ENCODE measurements at regions not wholly inside any gene's neighbourhood (a gene's known extent, or its start where the extent isn't known, plus 50 kb on each side); places are given as distances from the start of the nearest gene placed in this dataset.
"Not testable (repeated sequence)": the region's sequence is repeated elsewhere in the genome, so short reads cannot be mapped to it uniquely, and the experiment has no call there.

GRCh38 chr2:144617171-144617570, 97.3 kb upstream of the ZEB2 start:
- DNase-seq (ENCODE audit: low read depth) = not testable (repeated sequence)

- DNase-seq (ENCODE audit: low read depth) = no peak
These were observed 96.1 kb upstream of the ZEB2 start for GRCh38 chr2:144615866-144616565.

GRCh38 chr2:144607891-144608521, 88.1 kb upstream of the ZEB2 start:
- no peak for DNase-seq (ENCODE audit: low read depth)

GRCh38 chr2:144607099-144607498, 87.2 kb upstream of the ZEB2 start:
- no peak for DNase-seq (ENCODE audit: low read depth)

- DNase-seq (ENCODE audit: low read depth) = no peak
These were observed 86.7 kb upstream of the ZEB2 start for GRCh38 chr2:144606466-144607095.

GRCh38 chr2:144605231-144605840, 85.4 kb upstream of the ZEB2 start:
- no peak for DNase-seq (ENCODE audit: low read depth)

- DNase-seq (ENCODE audit: low read depth) = no peak
These were observed 83.4 kb upstream of the ZEB2 start for GRCh38 chr2:144603334-144603733.

GRCh38 chr2:144598906-144599305, 79.0 kb upstream of the ZEB2 start:
- DNase-seq (ENCODE audit: low read depth) = no peak

- no peak for DNase-seq (ENCODE audit: low read depth)
These were observed 78.1 kb upstream of the ZEB2 start for GRCh38 chr2:144597894-144598593.

GRCh38 chr2:144597388-144597787, 77.5 kb upstream of the ZEB2 start:
- DNase-seq (ENCODE audit: low read depth) = no peak

- no peak for DNase-seq (ENCODE audit: low read depth)
These were observed 76.4 kb upstream of the ZEB2 start for GRCh38 chr2:144596073-144596871.

GRCh38 chr2:144595686-144596072, 75.8 kb upstream of the ZEB2 start:
- no peak for DNase-seq (ENCODE audit: low read depth)

GRCh38 chr2:144595279-144595678, 75.4 kb upstream of the ZEB2 start:
- DNase-seq (ENCODE audit: low read depth) = no peak

GRCh38 chr2:144593803-144594202, 73.9 kb upstream of the ZEB2 start:
- DNase-seq (ENCODE audit: low read depth) = no peak

GRCh38 chr2:144592500-144593256, 72.8 kb upstream of the ZEB2 start:
- DNase-seq (ENCODE audit: low read depth) = no peak

GRCh38 chr2:144587306-144587705, 67.4 kb upstream of the ZEB2 start:
- DNase-seq (ENCODE audit: low read depth) = no peak

- DNase-seq (ENCODE audit: low read depth) = no peak
These were observed 66.6 kb upstream of the ZEB2 start for GRCh38 chr2:144586476-144586875.

GRCh38 chr2:144583741-144584453, 64.0 kb upstream of the ZEB2 start:
- peak; percentile 74 for DNase-seq (ENCODE audit: low read depth)

GRCh38 chr2:144583381-144583729, 63.4 kb upstream of the ZEB2 start:
- no peak for DNase-seq (ENCODE audit: low read depth)

GRCh38 chr2:144582651-144583380, 62.9 kb upstream of the ZEB2 start:
- DNase-seq (ENCODE audit: low read depth) = no peak
